ENCODE measurements at regions not wholly inside any gene's neighbourhood (a gene's known extent, or its start where the extent isn't known, plus 50 kb on each side); places are given as distances from the start of the nearest gene placed in this dataset.

DNA sequence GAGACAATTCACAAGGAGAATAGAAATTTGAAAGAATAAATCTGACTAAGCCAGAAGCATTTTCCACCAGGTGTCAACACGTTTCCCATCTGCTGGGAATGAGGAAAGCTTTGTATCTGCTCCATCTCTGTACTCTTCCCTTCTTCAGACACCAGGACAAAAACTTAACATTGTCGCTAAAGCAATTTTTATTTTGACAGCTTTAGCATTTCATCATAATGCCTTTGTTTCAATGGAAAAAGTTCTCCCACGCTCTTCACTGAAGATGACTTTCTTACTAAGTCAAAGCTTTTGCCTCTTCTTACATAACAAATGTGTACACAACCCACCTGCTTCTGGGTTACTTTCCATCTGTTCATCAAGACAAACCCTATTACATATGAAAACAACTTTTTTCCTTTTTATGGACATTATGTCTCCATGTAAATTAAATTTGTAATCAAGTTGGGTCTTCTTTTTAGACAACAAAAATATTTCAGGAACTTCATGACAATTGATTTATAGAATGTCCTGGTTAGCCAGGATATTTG, 141.7 kb upstream of the GUCY1A1 start:
- Histone ChIP-seq H3K27me3 (replicated peaks; ENCODE audit: insufficient read depth, low read length) (no peaks in the 10 kb centered on the region), H3K36me3 (replicated peaks; ENCODE audit: insufficient read depth, low read length) (no peaks in the 10 kb centered on the region), H3K27ac (ENCODE audit: low read length) (no peak overlapping the region), H4K20me1 (ENCODE audit: insufficient read depth, low read length) (no peaks in the 10 kb centered on the region), H2AFZ (ENCODE audit: low read length) (no peak overlapping the region), H3F3A (ENCODE audit: insufficient read depth, low read length) (no peaks in the 10 kb centered on the region), H3K9me3 (replicated peaks; ENCODE audit: insufficient read depth, low read length) (no peaks in the 10 kb centered on the region; the same call in 1 of the 2 replicates), H3K4me3 (ENCODE audit: low read length) (no peak overlapping the region), H3K4me1 (ENCODE audit: low read length) (no peaks in the 10 kb centered on the region), H3K9ac (ENCODE audit: low read length) (no peak overlapping the region), H3K79me2 (ENCODE audit: low read length) (no peaks in the 10 kb centered on the region), H3K4me2 (ENCODE audit: low read depth, low read length) (no peak overlapping the region), H3K9me2 (replicated peaks; ENCODE audit: insufficient read depth, low read length) (no peaks in the 10 kb centered on the region)
- TF ChIP-seq EZH2phosphoT487 (IDR thresholded peaks at IDR 0.05; ENCODE audit: low read length) (no peak), CTCF (IDR thresholded peaks at IDR 0.05; ENCODE audit: low read length) (no peak), EZH2 (optimal IDR thresholded peaks at IDR 0.05; ENCODE audit: low read depth, low read length) (no peak)
- no peak for DNase-seq

- Histone ChIP-seq H3K9ac (ENCODE audit: low read length) (no peak overlapping the region), H3F3A (ENCODE audit: insufficient read depth, low read length) (no peaks in the 10 kb centered on the region), H3K27me3 (replicated peaks; ENCODE audit: insufficient read depth, low read length) (no peaks in the 10 kb centered on the region), H3K4me2 (ENCODE audit: low read depth, low read length) (no peak overlapping the region), H3K79me2 (ENCODE audit: low read length) (no peaks in the 10 kb centered on the region), H3K9me2 (replicated peaks; ENCODE audit: insufficient read depth, low read length) (no peaks in the 10 kb centered on the region), H2AFZ (ENCODE audit: low read length) (no peak overlapping the region), H3K36me3 (replicated peaks; ENCODE audit: insufficient read depth, low read length) (no peaks in the 10 kb centered on the region), H3K9me3 (replicated peaks; ENCODE audit: insufficient read depth, low read length) (no peaks in the 10 kb centered on the region; the same call in 1 of the 2 replicates), H3K4me3 (ENCODE audit: low read length) (no peak overlapping the region), H3K4me1 (ENCODE audit: low read length) (no peaks in the 10 kb centered on the region), H4K20me1 (ENCODE audit: insufficient read depth, low read length) (no peaks in the 10 kb centered on the region), H3K27ac (ENCODE audit: low read length) (no peak overlapping the region)
- TF ChIP-seq EZH2 (optimal IDR thresholded peaks at IDR 0.05; ENCODE audit: low read depth, low read length) (no peak), EZH2phosphoT487 (IDR thresholded peaks at IDR 0.05; ENCODE audit: low read length) (no peak), CTCF (IDR thresholded peaks at IDR 0.05; ENCODE audit: low read length) (no peak)
- no peak for DNase-seq
Observed at GRCh38 chr4:155523358-155523757, 143.3 kb upstream of the GUCY1A1 start.

GRCh38 chr4:155522201-155522600, 144.4 kb upstream of the GUCY1A1 start:
- H3K36me3 ChIP-seq (replicated peaks; ENCODE audit: insufficient read depth, low read length), result no peaks in the 10 kb centered on the region
- H3K9me2 ChIP-seq (replicated peaks; ENCODE audit: insufficient read depth, low read length), result no peaks in the 10 kb centered on the region
- no peak for DNase-seq
- no peak overlapping the region for H3K27ac ChIP-seq (ENCODE audit: low read length)
- H3K9ac ChIP-seq (ENCODE audit: low read length), result no peak overlapping the region
- H3K79me2 ChIP-seq (ENCODE audit: low read length), result no peaks in the 10 kb centered on the region
- H3K4me3 ChIP-seq (ENCODE audit: low read length), result no peak overlapping the region
- no peaks in the 10 kb centered on the region for H3K27me3 ChIP-seq (replicated peaks; ENCODE audit: insufficient read depth, low read length)
- TF ChIP-seq CTCF (IDR thresholded peaks at IDR 0.05; ENCODE audit: low read length) (no peak), EZH2 (optimal IDR thresholded peaks at IDR 0.05; ENCODE audit: low read depth, low read length) (no peak), EZH2phosphoT487 (IDR thresholded peaks at IDR 0.05; ENCODE audit: low read length) (no peak)
- H3F3A ChIP-seq (ENCODE audit: insufficient read depth, low read length), result no peaks in the 10 kb centered on the region
- no peaks in the 10 kb centered on the region; the same call in 1 of the 2 replicates for H3K9me3 ChIP-seq (replicated peaks; ENCODE audit: insufficient read depth, low read length)
- no peak overlapping the region for H3K4me2 ChIP-seq (ENCODE audit: low read depth, low read length)
- H3K4me1 ChIP-seq (ENCODE audit: low read length), result no peaks in the 10 kb centered on the region
- H4K20me1 ChIP-seq (ENCODE audit: insufficient read depth, low read length), result no peaks in the 10 kb centered on the region
- no peak overlapping the region for H2AFZ ChIP-seq (ENCODE audit: low read length)
